ENCODE measurements at regions not wholly inside any gene's neighbourhood (a gene's known extent, or its start where the extent isn't known, plus 50 kb on each side); places are given as distances from the start of the nearest gene placed in this dataset.

- intact Hi-C loops (cut with DNase I): no loop called here
- ATAC-seq: no peak
Measured at GRCh38 chr11:70645537-70645936, 247.2 kb downstream of the CTTN start.

GRCh38 chr11:70646272-70647049 is 248.1 kb downstream of the CTTN start:
- no peaks in the 10 kb centered on the region for H3K4me1 ChIP-seq

More at GRCh38 chr11:70645537-70645936, 247.2 kb downstream of the CTTN start:
- Histone ChIP-seq H3K27me3 (ENCODE audit: low read depth) (peaks cover 3% of the 10 kb centered on the region), H3K36me3 (no peaks in the 10 kb centered on the region), H3K4me1 (no peaks in the 10 kb centered on the region), H3K27ac (no peak overlapping the region), H3K4me3 (no peak overlapping the region), H3K9me3 (no peaks in the 10 kb centered on the region)
- no peak for TF ChIP-seq CTCF (IDR thresholded peaks at IDR 0.05)
- no peak for DNase-seq

GRCh38 chr11:70647188-70648166 is 249.1 kb downstream of the CTTN start:
- intact Hi-C loops (cut with DNase I): no loop called here
- Histone ChIP-seq H3K9me3 (no peaks in the 10 kb centered on the region), H3K36me3 (no peaks in the 10 kb centered on the region), H3K4me3 (no peak overlapping the region), H3K27me3 (ENCODE audit: low read depth) (no peaks in the 10 kb centered on the region), H3K4me1 (no peaks in the 10 kb centered on the region), H3K27ac (no peak overlapping the region)
- no peak for ATAC-seq
- TF ChIP-seq CTCF (IDR thresholded peaks at IDR 0.05): no peak
- no peak for DNase-seq

More at GRCh38 chr11:70646272-70647049, 248.1 kb downstream of the CTTN start:
- no peak for TF ChIP-seq CTCF (IDR thresholded peaks at IDR 0.05)
- ATAC-seq: no peak
- Histone ChIP-seq H3K4me3 (no peak overlapping the region), H3K36me3 (no peaks in the 10 kb centered on the region), H3K27ac (no peak overlapping the region), H3K27me3 (ENCODE audit: low read depth) (peaks cover 3% of the 10 kb centered on the region), H3K9me3 (no peaks in the 10 kb centered on the region)
- intact Hi-C loops (cut with DNase I): no loop called here
- no peak for DNase-seq

GRCh38 chr11:70650075-70650909 is 252.0 kb downstream of the CTTN start:
- DNase-seq (peak; percentile 61), ATAC-seq (peak; percentile 88 to 90)
- intact Hi-C loops (cut with DNase I): no loop called here
- H3K36me3 ChIP-seq: no peaks in the 10 kb centered on the region
- no peak overlapping the region for H3K27ac ChIP-seq
- H3K9me3 ChIP-seq: no peaks in the 10 kb centered on the region
- no peaks in the 10 kb centered on the region for H3K4me1 ChIP-seq
- H3K4me3 ChIP-seq: no peak overlapping the region
- TF ChIP-seq CTCF (IDR thresholded peaks at IDR 0.05): no peak
- H3K27me3 ChIP-seq (ENCODE audit: low read depth): no peaks in the 10 kb centered on the region

GRCh38 chr11:70651031-70651430 is 252.7 kb downstream of the CTTN start:
- no peak for DNase-seq
- Histone ChIP-seq H3K36me3 (no peaks in the 10 kb centered on the region), H3K27ac (no peak overlapping the region), H3K4me3 (no peak overlapping the region), H3K9me3 (no peaks in the 10 kb centered on the region), H3K4me1 (no peaks in the 10 kb centered on the region), H3K27me3 (ENCODE audit: low read depth) (no peaks in the 10 kb centered on the region)
- no peak for TF ChIP-seq CTCF (IDR thresholded peaks at IDR 0.05)
- no peak for ATAC-seq
- intact Hi-C loops (cut with DNase I): no loop called here

Data from lower lobe of right lung (tissue), 2 donors.